ENCODE measurements at regions not wholly inside any gene's neighbourhood (a gene's known extent, or its start where the extent isn't known, plus 50 kb on each side); places are given as distances from the start of the nearest gene placed in this dataset.

DNA sequence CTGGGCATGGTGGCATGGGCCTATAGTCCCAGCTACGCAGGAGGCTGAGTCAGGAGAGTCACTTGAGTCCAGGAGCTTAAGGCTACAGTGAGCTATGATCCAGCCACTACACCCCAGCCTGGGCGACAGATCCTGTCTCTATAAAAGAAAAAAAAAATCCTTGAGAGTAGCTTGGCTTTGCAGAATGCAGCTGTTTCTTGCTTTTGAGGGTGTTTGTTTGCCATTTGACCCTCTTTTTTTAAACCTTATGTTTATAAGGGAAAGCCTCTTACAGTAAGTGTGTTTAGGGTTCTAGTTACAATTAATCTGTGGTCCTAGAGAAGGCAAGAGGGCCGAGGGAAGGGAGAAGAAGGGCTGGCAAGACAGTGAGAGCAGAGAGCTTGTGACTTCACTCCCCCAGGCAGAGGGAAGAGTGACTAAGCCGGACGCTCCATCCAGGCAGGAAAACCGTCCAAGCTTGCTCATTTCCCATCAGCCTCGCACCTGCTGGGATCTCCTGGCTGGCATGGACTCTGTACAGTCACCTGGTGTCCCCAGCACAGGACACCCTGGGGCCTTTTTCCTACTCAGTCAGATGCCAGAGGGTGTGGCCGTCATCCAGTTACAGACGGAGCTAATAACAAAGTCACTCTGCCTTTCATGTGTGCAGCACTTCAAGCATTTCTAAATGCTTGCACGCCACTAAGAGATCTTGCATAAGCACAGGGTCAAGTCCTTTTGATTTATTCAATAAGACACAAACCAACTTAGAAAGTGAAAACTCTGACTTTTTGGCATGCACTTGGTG, 55.5 kb upstream of the PSEN2 start:
- TF ChIP-seq EZH2phosphoT487 (IDR thresholded peaks at IDR 0.05; ENCODE audit: low read depth) = no peak
- TF ChIP-seq, protein P1, sequence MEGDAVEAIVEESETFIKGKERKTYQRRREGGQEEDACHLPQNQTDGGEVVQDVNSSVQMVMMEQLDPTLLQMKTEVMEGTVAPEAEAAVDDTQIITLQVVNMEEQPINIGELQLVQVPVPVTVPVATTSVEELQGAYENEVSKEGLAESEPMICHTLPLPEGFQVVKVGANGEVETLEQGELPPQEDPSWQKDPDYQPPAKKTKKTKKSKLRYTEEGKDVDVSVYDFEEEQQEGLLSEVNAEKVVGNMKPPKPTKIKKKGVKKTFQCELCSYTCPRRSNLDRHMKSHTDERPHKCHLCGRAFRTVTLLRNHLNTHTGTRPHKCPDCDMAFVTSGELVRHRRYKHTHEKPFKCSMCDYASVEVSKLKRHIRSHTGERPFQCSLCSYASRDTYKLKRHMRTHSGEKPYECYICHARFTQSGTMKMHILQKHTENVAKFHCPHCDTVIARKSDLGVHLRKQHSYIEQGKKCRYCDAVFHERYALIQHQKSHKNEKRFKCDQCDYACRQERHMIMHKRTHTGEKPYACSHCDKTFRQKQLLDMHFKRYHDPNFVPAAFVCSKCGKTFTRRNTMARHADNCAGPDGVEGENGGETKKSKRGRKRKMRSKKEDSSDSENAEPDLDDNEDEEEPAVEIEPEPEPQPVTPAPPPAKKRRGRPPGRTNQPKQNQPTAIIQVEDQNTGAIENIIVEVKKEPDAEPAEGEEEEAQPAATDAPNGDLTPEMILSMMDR (IDR thresholded peaks at IDR 0.05; ENCODE audit: low read depth, low read length) = no peak

All from OCI-LY3 (cell line).